GM19467 (cell line): ENCODE measurements at regions not wholly inside any gene's neighbourhood (a gene's known extent, or its start where the extent isn't known, plus 50 kb on each side); places are given as distances from the start of the nearest gene placed in this dataset.
"Not testable (repeated sequence)": the region's sequence is repeated elsewhere in the genome, so short reads cannot be mapped to it uniquely, and the experiment has no call there.

Experiments
- ATAC-seq: cut with Tn5 transposase; IDR thresholded peaks from one replicate; pipeline ENCODE4 v1.9.1; 2021; ENCODE audit warnings: mild to moderate bottlenecking, moderate library complexity; ENCODE audit not compliant: unreplicated experiment

- ATAC-seq: no peak
Measured at GRCh38 chr7:68911754-68912153, 686.5 kb upstream of the AUTS2 start.

- no peak for ATAC-seq
Measured at GRCh38 chr7:68914006-68914405, 684.3 kb upstream of the AUTS2 start.

DNA sequence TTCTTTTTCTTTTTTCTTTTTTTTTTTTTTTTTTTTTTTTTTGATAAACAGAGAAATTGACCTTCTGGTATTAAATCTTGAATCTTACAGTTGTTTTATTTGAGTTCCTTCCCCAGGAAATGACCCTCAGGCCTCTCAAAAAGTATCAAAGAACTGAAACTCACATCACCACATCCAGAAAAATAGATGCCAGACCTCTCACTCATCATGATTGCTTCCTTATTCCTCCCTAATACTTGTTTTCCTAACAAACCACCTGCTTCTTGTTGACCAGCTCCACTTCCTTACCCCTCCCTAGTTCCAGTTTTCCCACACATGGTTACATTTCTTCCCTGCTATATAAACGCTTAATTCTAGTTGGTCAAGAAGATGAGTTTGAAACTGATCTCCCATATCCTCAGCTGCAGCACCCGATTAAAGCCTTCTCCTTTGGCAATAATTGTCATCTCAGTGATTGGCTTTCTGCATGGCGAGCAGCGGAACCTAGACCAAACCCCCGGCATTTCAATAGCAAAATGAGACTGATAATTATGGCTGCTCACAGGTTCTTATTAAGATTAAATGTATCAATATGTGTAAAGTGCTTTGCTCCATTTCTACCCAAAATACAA, 681.1 kb upstream of the AUTS2 start:
- no peak for ATAC-seq

DNA sequence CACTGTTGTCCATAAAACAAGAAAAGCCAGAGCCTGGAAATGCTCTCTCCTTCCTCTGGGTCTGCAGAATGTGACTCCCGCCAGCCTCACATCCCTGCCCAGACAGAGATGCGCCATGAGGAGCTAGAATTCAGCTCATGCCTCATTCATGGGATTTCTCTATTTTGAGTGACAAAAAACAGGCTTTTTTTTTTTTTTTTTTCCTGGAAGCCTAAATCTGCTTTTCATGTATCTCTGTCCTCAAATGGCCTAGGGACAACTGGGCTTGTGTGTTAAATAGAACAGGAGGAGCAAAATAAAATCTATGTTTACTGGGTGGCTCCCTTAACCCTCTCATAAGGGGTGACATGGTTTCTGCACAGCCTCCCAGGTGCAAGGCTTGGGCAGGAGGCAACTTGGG, 679.7 kb upstream of the AUTS2 start:
- ATAC-seq: no peak

GRCh38 chr7:68922850-68923249, 675.4 kb upstream of the AUTS2 start:
- ATAC-seq: no peak

- ATAC-seq: no peak
Measured at GRCh38 chr7:68925241-68925640, 673.0 kb upstream of the AUTS2 start.

GRCh38 chr7:68929781-68930261, 668.5 kb upstream of the AUTS2 start:
- ATAC-seq: no peak

GRCh38 chr7:68936471-68937035, 661.7 kb upstream of the AUTS2 start:
- ATAC-seq: no peak

DNA sequence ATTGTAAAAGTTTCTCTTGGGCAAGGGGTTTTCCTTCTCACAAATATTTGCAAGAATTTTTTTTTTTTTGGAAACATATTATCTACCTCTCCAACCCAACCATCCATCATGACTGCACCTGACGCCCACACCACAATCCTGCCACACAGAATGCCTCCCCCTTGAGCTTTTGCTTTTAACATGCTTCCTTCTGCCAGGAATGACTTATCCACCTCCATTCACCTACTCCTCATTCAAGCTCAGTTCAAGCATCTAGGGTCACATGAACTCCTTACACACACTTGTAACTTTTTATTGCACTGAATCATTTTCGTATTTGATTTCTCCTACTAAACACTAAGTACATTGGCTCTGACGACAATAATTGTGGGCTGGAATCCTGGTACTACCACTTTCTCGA, 660.1 kb upstream of the AUTS2 start:
- no peak for ATAC-seq

DNA sequence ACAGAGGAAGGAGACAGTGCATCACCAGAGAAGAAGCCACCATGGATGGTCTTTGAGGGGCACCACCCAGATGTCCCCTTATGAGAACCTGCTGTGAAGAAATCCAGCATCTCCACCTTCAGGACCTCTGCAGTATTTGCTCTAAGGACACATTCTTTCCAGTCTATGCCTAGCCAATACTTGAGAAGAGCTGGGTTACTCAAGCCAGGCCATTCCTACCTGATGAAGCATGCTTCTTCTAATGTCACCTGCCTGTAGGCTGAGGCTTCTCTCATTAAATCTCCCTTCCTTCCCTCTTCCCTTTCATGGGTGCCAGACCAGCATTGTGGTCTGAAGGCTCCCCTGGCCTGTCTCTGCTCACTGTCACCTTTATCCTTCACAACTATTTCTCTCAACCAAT, 654.5 kb upstream of the AUTS2 start:
- ATAC-seq: no peak

- ATAC-seq: no peak
Measured at GRCh38 chr7:68955656-68956055, 642.6 kb upstream of the AUTS2 start.

- ATAC-seq: no peak
Measured at GRCh38 chr7:68958571-68958970, 639.7 kb upstream of the AUTS2 start.

GRCh38 chr7:68963552-68963951, 634.7 kb upstream of the AUTS2 start:
- ATAC-seq: no peak

DNA sequence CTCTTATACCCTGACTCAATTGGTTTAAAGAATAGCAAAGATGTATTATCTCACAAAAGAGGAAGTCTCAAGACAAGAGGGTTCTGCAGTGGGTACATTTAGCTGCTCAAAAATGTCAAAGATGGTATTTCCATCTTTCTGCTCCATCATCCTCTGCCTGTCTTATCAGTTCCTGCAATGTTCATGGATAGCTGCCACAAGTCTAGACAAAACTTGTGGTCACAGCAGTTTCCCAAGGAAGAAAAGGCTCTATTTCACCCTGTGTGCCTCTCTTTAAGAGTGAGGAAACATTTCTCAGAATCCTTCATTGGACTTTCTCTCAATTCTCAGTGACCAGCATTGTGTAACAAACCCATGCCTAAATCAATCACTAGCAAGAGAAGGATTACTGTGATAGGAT, 634.2 kb upstream of the AUTS2 start:
- ATAC-seq: no peak

- no peak for ATAC-seq
Measured at GRCh38 chr7:68965351-68965750, 632.9 kb upstream of the AUTS2 start.

DNA sequence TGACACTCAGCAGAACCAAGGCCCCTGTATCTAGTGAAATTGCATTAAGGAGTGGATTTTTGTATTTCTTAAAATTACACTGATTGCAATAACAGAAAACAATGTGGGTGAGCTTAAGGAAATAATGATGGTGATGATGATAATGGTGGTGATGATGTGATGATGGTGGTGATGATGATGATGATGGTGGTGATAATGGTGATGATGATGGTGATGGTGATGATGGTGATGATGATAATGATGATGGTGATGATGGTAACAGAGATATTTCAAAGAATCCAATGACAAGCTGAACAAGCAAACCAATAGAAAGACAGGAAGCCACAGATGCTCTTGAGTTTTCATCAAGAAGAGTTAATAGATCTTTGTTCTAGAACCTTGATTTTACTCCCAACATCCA, 630.7 kb upstream of the AUTS2 start:
- ATAC-seq: no peak

GRCh38 chr7:68969571-68969970, 628.7 kb upstream of the AUTS2 start:
- no peak for ATAC-seq

DNA sequence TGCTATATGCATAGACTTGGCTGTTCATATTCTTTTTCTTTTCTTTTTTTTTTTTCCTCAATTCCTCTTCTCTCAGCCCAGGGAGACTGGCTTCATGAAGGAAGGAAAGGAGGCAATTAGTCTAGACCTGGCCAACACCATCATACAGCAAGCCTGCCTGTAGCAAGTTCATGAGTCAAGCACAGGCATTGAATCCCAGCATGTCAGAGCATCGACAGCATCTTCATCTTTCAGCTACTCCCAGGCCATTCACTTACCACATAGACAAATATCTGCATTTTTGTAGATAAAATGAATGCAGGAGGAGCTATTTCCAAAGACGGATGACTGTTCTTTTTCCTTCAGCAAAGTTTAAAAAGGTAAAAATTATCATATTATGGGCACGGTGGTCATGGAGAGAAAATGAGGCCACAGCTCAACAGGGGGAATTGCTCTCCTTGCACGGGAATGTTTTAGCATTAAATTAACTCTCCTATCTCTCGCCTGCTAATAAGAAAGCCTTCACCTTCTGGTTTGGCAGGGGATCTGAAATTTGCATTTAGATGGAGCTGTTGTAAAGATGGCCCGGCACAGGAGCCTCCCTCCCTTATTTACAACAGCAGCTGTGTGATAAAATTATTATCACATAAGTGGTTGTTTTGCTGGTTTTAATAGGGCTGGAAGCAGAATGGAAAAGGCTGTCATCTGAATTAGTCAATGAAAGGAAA, 626.5 kb upstream of the AUTS2 start:
- ATAC-seq: no peak

DNA sequence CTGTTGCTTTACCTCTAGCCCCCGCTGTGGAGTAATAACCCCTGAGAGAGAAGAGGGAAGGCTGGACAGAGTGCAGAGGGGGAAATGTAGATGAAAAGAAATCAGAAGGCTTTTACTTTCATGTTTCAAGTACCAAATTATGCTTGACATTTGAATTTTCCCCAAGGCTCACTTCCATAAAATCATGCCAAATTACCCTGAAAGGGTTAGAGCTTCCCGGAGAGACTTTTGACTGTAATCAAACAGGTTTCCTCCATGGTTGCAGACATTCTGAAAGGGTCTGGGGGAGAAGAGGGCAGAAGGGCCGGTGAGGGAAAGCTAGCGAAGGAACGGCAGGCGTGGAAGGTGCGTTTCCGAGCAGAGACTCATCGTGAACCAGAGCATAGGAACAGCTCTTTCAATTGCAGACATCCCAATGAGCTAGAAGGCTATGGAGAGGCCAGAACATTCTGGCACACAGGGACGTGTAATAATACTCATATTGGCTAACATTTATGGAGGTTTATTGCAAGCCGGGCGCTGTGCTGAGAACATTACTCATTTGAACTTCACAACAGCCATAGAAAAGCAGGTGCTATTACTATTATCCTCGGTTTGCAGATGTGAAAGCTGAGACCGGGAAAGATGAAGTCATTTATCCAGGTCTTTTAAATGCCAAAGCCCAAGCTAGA, 620.8 kb upstream of the AUTS2 start:
- no peak for ATAC-seq

- no peak for ATAC-seq
Measured at GRCh38 chr7:68978710-68979109, 619.6 kb upstream of the AUTS2 start.

DNA sequence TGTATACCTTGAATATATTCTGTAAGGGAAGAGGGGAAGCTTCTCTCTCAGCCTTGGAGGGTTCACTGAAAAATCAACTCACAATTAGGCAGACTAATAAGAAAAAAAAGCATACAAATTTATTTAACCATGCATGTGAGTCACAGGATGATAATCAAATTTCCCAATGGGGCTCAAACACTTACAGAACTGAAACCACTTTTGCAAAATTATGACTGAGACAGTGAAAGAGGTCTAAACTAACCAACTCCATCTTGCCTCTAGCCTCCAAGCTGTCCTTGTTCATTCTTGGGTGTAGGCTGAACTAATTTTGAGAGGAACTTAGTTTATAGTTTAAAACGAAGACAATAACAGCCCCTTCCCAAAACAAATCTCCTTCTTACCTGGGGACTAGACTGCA, 618.3 kb upstream of the AUTS2 start:
- ATAC-seq: no peak

GRCh38 chr7:68980432-68980831, 617.8 kb upstream of the AUTS2 start:
- not testable (repeated sequence) for ATAC-seq
